Testis (tissue), 2 donors: ENCODE measurements at regions not wholly inside any gene's neighbourhood (a gene's known extent, or its start where the extent isn't known, plus 50 kb on each side); places are given as distances from the start of the nearest gene placed in this dataset.

Experiments
- DNase-seq: peaks from one replicate; pipeline ENCODE4 v3.0.0-alpha.2; 2019
- H3K27ac ChIP-seq, 2 donors: fragments of 200-600 bp; sonication (generic); one replicate each; pipeline ENCODE4 v1.5.1; 2019
- H3K27me3 ChIP-seq: fragments of 200-600 bp; sonication (generic); one replicate; pipeline ENCODE4 v1.5.1; 2019
- H3K36me3 ChIP-seq: fragments of 200-600 bp; sonication (generic); one replicate; pipeline ENCODE4 v1.5.1; 2017; ENCODE audit warnings: low read depth; ENCODE audit errors: missing control alignments
- H3K4me1 ChIP-seq: fragments of 200-600 bp; sonication (generic); one replicate; pipeline ENCODE4 v1.5.1; 2019
- H3K4me3 ChIP-seq, 2 donors: fragments of 200-600 bp; sonication (generic); one replicate each; pipeline ENCODE4 v1.5.1; 2017 to 2019
- H3K9me3 ChIP-seq: fragments of 200-600 bp; sonication (generic); one replicate; pipeline ENCODE4 v1.5.1; 2017
- POLR2A ChIP-seq: fragments of 450-650 bp; IDR thresholded peaks from one replicate; pipeline ENCODE4 v1.6.1; 2017; ENCODE audit warnings: antibody characterized with exemption, mild to moderate bottlenecking, moderate library complexity
- WGBS, 2 donors: methylation state at CpG; one replicate each; pipeline ENCODE4 v1.1.5; 2018; 5-methylcytosine and 5-hydroxymethylcytosine counted together
- intact Hi-C: fragments of 100-400 bp; cut with DNase I; formaldehyde crosslinking; loops from one replicate; pipeline ENCODE4 v1.15.1; 2023; ENCODE audit warnings: low total_unique reads
- TF ChIP-seq, protein P1 (sequence below), 3 experiments: fragments of 450-650 bp in 2 of 3; fragments of 200-600 bp in 1 of 3; sonication (generic) in 1 of 3; IDR thresholded peaks; one replicate each; pipeline ENCODE4 v1.5.1; 2016 to 2019; ENCODE audit warnings: antibody characterized with exemption in 3 of 3, mild to moderate bottlenecking in 2 of 3, moderate library complexity in 1 of 3

DNA sequence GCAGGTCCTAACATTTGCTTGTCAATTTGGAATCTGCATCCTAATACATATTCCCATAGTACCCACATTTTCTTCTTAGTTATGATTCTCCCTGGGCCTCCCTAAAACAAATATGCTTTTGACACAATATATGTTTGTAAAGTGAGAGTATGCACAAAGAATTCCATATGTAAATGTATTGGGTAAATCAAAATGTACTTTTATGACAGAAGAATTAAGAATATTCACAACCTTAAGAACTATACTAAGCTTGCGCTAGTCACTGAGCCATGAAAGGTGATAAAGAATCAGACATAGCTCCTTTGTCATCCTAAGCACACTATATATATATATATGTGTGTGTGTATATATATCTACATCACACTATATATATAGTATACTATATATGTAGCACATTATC, 438.5 kb downstream of the ACTL7B start:
- 97 to 100% methylated on average over 1 of the region's 1 CpG for WGBS, 2 donors
- H3K27me3 ChIP-seq = peaks cover 4% of the 10 kb centered on the region
- H3K27ac ChIP-seq = no peak overlapping the region
- TF ChIP-seq POLR2A = no peak
- TF ChIP-seq, protein P1, sequence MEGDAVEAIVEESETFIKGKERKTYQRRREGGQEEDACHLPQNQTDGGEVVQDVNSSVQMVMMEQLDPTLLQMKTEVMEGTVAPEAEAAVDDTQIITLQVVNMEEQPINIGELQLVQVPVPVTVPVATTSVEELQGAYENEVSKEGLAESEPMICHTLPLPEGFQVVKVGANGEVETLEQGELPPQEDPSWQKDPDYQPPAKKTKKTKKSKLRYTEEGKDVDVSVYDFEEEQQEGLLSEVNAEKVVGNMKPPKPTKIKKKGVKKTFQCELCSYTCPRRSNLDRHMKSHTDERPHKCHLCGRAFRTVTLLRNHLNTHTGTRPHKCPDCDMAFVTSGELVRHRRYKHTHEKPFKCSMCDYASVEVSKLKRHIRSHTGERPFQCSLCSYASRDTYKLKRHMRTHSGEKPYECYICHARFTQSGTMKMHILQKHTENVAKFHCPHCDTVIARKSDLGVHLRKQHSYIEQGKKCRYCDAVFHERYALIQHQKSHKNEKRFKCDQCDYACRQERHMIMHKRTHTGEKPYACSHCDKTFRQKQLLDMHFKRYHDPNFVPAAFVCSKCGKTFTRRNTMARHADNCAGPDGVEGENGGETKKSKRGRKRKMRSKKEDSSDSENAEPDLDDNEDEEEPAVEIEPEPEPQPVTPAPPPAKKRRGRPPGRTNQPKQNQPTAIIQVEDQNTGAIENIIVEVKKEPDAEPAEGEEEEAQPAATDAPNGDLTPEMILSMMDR (IDR thresholded peaks at IDR 0.05) = no peak
- no peaks in the 10 kb centered on the region for H3K36me3 ChIP-seq
- no peak for DNase-seq
- no peaks in the 10 kb centered on the region for H3K9me3 ChIP-seq
- intact Hi-C loops = no loop called here
- no peaks in the 10 kb centered on the region for H3K4me1 ChIP-seq
- no peak overlapping the region for H3K4me3 ChIP-seq

DNA sequence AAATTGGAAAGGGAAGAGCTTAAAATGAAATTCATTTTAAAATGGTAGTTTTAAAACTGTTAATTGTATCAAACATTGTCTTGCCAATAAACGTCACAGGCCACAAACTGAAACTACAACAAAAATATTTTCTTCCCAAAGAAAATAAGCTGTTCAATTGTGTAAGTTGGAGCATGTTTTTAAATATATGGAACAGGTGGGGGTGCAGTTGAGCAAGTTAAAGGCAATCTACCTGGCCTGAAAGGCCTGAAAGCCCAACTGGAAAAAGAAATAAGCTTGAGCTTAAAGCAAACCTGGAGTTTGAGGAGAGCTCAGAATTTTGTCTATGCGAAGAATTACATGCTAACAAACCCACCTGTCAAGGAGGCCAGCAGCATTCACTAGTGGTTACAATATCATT, 439.5 kb downstream of the ACTL7B start:
- no peak for TF ChIP-seq POLR2A
- TF ChIP-seq, protein P1 (IDR thresholded peaks at IDR 0.05) = no peak
- Histone ChIP-seq H3K27ac (no peak overlapping the region), H3K36me3 (no peaks in the 10 kb centered on the region), H3K4me1 (no peaks in the 10 kb centered on the region), H3K27me3 (peaks cover 4% of the 10 kb centered on the region), H3K9me3 (no peaks in the 10 kb centered on the region), H3K4me3 (no peak overlapping the region)
- no peak for DNase-seq
- WGBS, 2 donors = 80 to 82% methylated on average over 2 of the region's 2 CpGs
- intact Hi-C loops = no loop called here

DNA sequence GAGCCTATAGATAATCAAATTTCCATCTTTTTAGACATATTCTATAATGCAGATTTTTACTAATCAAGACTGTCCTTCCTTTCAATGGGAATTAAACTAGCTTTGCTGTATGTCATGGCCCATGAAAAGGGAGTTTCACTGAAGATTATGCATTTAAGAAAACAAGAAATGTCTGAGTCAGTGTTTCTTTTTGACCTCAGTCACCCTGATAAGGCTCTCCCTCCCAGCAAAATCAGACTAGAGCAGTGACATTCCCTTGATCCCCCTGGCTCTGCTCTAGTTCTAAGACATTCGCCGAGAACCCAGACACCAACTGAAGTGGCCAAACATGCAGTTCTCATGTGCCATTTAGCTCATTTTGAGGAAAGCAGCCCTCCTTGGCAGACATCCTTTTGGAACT, 442.0 kb downstream of the ACTL7B start:
- TF ChIP-seq, protein P1 (IDR thresholded peaks at IDR 0.05) = no peak
- no peak for TF ChIP-seq POLR2A
- Histone ChIP-seq H3K4me3 (no peak overlapping the region), H3K36me3 (no peaks in the 10 kb centered on the region), H3K9me3 (no peaks in the 10 kb centered on the region), H3K4me1 (no peaks in the 10 kb centered on the region), H3K27ac (no peak overlapping the region), H3K27me3 (no peaks in the 10 kb centered on the region)
- intact Hi-C loops = no loop called here
- WGBS, 2 donors = 41 to 73% methylated on average over 2 of the region's 2 CpGs
- DNase-seq = no peak

DNA sequence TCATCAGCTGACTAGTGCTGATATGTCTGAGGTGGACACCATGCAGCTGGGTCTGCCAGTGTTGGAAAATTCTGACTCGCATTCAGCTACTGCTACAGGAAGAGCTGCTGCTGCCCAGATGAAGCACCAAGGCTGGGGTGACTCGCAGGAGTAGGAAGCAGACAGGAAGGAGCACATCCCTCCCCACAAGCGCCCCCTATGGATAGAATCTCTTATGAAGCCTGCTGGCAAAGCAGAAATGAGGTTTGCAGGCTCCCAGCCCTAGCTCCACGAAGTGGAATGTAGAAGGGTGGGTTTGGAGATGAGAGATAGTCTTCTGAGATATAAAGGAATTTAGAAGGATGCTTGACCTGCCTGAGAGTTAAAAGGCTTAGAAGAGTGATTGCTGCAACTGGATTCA, 443.0 kb downstream of the ACTL7B start:
- H3K4me1 ChIP-seq = no peaks in the 10 kb centered on the region
- intact Hi-C loops = no loop called here
- no peak overlapping the region for H3K4me3 ChIP-seq
- no peak for TF ChIP-seq POLR2A
- TF ChIP-seq, protein P1 (IDR thresholded peaks at IDR 0.05) = no peak
- no peaks in the 10 kb centered on the region for H3K36me3 ChIP-seq
- peak; percentile 15 for DNase-seq
- WGBS, 2 donors = 67 to 76% methylated on average over 4 of the region's 4 CpGs
- no peaks in the 10 kb centered on the region for H3K27me3 ChIP-seq
- no peak overlapping the region for H3K27ac ChIP-seq
- no peaks in the 10 kb centered on the region for H3K9me3 ChIP-seq

DNA sequence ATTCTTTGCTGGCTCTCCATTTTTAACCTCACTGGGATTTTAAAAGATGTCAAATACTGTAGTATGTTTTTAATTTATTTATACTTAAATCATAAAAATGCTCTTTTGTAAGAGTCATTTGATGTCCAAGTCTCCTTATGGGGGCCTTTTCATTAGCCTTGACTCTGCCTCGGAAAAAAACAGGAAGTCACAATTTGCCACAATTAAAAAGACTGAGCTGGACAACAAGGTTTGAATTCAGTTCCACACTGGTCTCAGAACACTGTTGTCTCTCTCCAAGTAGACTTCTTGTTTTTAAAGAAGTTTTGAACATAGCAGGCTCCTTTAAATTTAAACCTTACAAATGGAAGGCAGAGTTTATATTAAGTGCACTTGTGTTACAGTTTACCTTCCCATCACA, 444.2 kb downstream of the ACTL7B start:
- no peaks in the 10 kb centered on the region for H3K36me3 ChIP-seq
- TF ChIP-seq POLR2A = no peak
- TF ChIP-seq, protein P1 (IDR thresholded peaks at IDR 0.05) = no peak
- no peaks in the 10 kb centered on the region for H3K4me1 ChIP-seq
- 55 to 78% methylated on average over 1 of the region's 1 CpG for WGBS, 2 donors
- H3K9me3 ChIP-seq = no peaks in the 10 kb centered on the region
- no peak overlapping the region for H3K4me3 ChIP-seq
- intact Hi-C loops = no loop called here
- no peaks in the 10 kb centered on the region for H3K27me3 ChIP-seq
- no peak for DNase-seq
- no peak overlapping the region for H3K27ac ChIP-seq
